ENCODE measurements at regions not wholly inside any gene's neighbourhood (a gene's known extent, or its start where the extent isn't known, plus 50 kb on each side); places are given as distances from the start of the nearest gene placed in this dataset.
"Not testable (repeated sequence)": the region's sequence is repeated elsewhere in the genome, so short reads cannot be mapped to it uniquely, and the experiment has no call there.

- Histone ChIP-seq H3K36me3 (ENCODE audit: control insufficient read depth, insufficient read depth, low read length) (no peaks in the 10 kb centered on the region), H3K27me3 (replicated peaks; ENCODE audit: control insufficient read depth, insufficient read depth, low read length) (no peaks in the 10 kb centered on the region), H3K4me3 (replicated peaks; ENCODE audit: low read depth, low read length) (no peak overlapping the region)
- TF ChIP-seq CTCF (IDR thresholded peaks at IDR 0.05; ENCODE audit: insufficient read depth, low read length, poor library complexity, severe bottlenecking): no peak
- DNase-seq (ENCODE audit: extremely low read depth, insufficient read length): no peak
Observed at GRCh38 chr6:978937-979685, 286.2 kb upstream of the EXOC2 start.

- not testable (repeated sequence) for H3K36me3 ChIP-seq (ENCODE audit: control insufficient read depth, insufficient read depth, low read length); H3K4me3 ChIP-seq (replicated peaks; ENCODE audit: low read depth, low read length); DNase-seq (ENCODE audit: extremely low read depth, insufficient read length); H3K27me3 ChIP-seq (replicated peaks; ENCODE audit: control insufficient read depth, insufficient read depth, low read length)
Observed at GRCh38 chr6:977226-977625, 284.3 kb upstream of the EXOC2 start.

- no peak for DNase-seq (ENCODE audit: extremely low read depth, insufficient read length)
- Histone ChIP-seq H3K27me3 (replicated peaks; ENCODE audit: control insufficient read depth, insufficient read depth, low read length) (no peaks in the 10 kb centered on the region), H3K4me3 (replicated peaks; ENCODE audit: low read depth, low read length) (no peak overlapping the region), H3K36me3 (ENCODE audit: control insufficient read depth, insufficient read depth, low read length) (no peaks in the 10 kb centered on the region)
- no peak for TF ChIP-seq CTCF (IDR thresholded peaks at IDR 0.05; ENCODE audit: insufficient read depth, low read length, poor library complexity, severe bottlenecking)
Observed at GRCh38 chr6:971981-972640, 279.2 kb upstream of the EXOC2 start.

GRCh38 chr6:968791-969190, 275.9 kb upstream of the EXOC2 start:
- no peak for DNase-seq (ENCODE audit: extremely low read depth, insufficient read length)
- Histone ChIP-seq H3K4me3 (replicated peaks; ENCODE audit: low read depth, low read length) (no peak overlapping the region), H3K27me3 (replicated peaks; ENCODE audit: control insufficient read depth, insufficient read depth, low read length) (no peaks in the 10 kb centered on the region; the same call in 1 of the 2 replicates), H3K36me3 (ENCODE audit: control insufficient read depth, insufficient read depth, low read length) (no peaks in the 10 kb centered on the region)
- TF ChIP-seq CTCF (IDR thresholded peaks at IDR 0.05; ENCODE audit: insufficient read depth, low read length, poor library complexity, severe bottlenecking): no peak

- Histone ChIP-seq H3K4me3 (replicated peaks; ENCODE audit: low read depth, low read length) (no peak overlapping the region), H3K27me3 (replicated peaks; ENCODE audit: control insufficient read depth, insufficient read depth, low read length) (no peaks in the 10 kb centered on the region; the same call in 1 of the 2 replicates), H3K36me3 (ENCODE audit: control insufficient read depth, insufficient read depth, low read length) (no peaks in the 10 kb centered on the region)
- no peak for DNase-seq (ENCODE audit: extremely low read depth, insufficient read length)
- no peak for TF ChIP-seq CTCF (IDR thresholded peaks at IDR 0.05; ENCODE audit: insufficient read depth, low read length, poor library complexity, severe bottlenecking)
Observed at GRCh38 chr6:967701-968100, 274.8 kb upstream of the EXOC2 start.

GRCh38 chr6:965343-965742, 272.4 kb upstream of the EXOC2 start:
- H3K4me3 ChIP-seq (replicated peaks; ENCODE audit: low read depth, low read length): no peak overlapping the region
- TF ChIP-seq CTCF (IDR thresholded peaks at IDR 0.05; ENCODE audit: insufficient read depth, low read length, poor library complexity, severe bottlenecking): no peak
- no peak for DNase-seq (ENCODE audit: extremely low read depth, insufficient read length)
- no peaks in the 10 kb centered on the region for H3K36me3 ChIP-seq (ENCODE audit: control insufficient read depth, insufficient read depth, low read length)
- H3K27me3 ChIP-seq (replicated peaks; ENCODE audit: control insufficient read depth, insufficient read depth, low read length): no peaks in the 10 kb centered on the region; the same call in 1 of the 2 replicates
